HG03196 (cell line): ENCODE measurements at regions not wholly inside any gene's neighbourhood (a gene's known extent, or its start where the extent isn't known, plus 50 kb on each side); places are given as distances from the start of the nearest gene placed in this dataset.

Experiments used
- ATAC-seq: cut with Tn5 transposase; IDR thresholded peaks from one replicate; pipeline ENCODE4 v1.9.1; 2021; ENCODE audit not compliant: unreplicated experiment

DNA sequence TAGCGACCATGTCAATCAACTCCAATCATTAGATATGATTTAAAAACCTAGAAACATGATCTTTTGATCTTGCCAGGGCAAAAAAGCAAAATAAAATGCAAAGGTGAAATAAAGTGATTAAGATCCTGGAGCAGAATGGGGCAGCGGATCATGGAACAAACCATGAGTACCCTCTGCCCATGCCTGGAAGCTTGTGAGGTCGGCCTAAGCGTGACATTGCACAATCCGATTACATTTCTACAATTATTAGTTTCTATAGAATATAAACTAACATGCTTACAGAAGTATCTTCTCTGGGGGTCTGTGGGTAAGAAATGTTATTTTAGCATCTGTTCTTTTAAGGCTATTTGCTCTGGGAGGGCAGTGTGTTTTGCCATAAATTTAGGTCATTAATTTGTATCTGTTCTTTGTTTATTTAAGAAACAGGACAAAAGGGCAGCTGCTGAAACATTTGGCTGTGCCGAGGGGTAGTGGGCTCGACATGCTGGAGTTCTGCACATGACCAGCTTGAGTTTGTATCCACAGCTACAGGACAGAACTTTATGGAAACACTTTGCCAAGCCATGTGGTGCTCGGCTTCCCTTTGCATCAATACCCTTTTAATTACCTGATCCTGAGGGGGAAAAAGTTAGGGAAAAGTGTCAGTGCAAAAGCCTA lies 55.9 kb downstream of the ZBTB18 start:
- no peak for ATAC-seq

DNA sequence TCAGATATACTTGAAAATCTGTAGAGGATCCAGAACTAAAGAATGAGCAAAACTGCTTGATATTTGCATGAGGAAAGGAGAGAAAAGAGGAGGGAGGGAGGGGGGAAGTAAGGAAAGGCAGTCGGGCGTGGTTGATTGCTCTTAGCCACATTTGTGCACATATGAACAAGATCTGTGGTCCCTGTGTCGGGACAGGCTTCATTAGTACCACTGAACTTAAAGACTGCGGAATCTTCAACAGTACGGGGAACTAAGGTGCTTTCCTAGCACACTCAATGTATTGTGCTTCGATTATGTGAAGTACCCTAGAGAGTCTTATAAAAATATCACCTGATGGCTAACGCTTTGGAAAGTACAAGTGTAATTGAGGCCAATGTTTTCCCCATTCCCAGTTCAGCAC lies 59.9 kb downstream of the ZBTB18 start:
- ATAC-seq = no peak

DNA sequence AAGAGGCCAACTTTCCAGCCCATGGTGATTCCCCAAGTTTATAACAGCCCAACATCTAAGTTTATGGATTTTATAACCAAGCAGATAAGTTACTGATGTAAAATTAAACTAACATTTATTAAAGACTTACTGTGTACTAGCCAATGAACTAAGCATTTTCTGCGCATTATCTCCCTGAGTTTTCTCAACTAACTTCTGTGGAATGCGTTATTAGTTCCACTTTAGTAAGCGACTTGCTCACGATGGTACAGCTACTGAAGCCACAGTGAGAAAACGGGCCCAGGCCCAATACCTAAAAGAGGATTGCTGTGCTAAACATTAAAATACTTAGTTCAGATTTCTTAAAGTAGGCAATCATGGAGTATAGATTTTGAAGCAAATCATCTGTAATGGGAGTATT lies 61.0 kb downstream of the ZBTB18 start:
- no peak for ATAC-seq

DNA sequence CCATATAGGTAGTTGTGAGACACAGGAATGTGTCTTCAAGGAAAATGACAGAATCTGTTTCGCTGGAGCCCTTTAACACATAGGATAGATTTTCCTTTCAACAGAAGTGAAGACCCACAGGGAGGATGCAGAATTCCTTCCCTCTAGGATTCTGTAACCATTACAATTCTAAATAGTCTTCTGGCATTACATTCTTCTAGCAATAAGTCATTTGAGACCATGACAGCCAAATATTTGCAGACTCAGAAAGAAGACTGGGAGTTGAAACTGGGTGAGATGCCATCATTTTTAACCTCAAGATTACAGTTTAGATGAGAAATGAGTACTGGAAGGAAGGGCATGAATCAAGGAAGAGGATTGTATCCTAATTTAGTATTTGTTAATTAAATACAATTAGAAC lies 61.6 kb downstream of the ZBTB18 start:
- ATAC-seq = no peak

DNA sequence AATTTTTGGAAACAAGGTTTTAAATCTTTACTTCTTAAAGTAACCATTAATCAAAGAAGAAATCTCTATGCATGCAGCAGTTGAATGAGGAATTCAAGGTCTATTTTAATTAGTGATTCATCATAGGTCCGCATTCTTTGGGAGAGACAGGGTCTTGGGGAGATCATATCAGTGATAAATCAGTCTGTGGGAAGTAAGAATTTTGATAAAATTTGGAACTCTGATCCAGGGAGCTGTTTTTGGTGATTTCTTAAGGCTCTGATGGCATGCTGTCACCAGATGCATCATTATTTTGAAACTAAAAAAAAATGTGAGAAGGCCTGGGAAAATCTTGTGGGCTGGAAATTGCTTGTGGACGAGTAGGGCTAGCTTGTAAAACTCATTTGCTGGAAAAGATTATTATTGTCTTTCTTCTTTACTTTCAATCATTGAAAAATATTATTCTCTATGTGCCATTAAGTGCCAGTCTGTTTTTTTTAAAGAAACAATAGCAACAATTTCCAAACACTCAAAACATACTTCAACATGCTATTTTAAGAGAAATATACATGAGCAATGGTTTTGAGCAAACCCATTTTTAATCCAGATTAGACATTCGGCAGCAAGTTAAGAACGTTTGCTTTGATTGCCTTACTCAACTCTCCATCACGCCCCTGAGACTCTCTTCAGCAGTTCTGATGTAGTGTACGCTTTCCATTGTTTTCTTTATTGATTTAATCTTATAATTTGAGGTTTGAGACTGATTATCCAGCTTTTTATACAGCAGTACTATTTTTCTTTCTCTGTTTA lies 62.6 kb downstream of the ZBTB18 start:
- no peak for ATAC-seq

DNA sequence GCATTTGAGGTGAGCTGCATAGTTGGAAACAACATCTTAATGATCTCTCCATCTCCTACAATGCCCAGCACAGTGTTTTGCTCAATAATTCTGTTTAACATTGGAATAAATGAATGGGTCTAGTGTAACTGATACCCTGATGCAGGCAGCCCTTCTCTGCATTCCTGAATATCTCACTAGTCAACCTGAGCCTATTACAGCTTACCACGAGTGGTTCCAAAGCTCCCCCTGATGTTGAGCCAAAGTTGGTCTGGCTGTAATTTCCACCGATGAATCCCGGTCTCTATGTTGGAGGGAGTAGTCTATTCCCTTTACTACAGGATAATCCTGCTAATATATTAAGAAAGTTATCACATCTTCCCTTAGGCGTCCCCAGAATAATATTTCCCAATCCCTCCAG lies 63.8 kb downstream of the ZBTB18 start:
- no peak for ATAC-seq

DNA sequence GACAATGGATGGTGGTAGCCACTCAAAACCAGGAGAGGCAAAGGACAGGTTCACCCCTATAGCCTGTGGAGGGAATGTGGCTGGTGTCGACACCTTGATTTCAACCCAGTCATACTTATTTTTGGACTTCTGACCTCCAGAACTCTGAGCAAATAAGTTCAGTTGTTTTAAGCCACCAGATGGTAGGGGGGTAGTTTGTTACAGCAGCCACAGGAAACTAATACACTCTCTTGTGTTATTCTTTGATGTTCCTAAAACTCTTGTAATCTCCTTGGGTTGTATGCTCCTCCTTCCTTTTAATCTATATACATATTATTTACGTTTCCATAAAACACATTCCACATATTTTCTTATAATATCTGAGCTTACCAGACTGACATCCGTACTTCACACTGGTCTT lies 65.9 kb downstream of the ZBTB18 start:
- no peak for ATAC-seq

DNA sequence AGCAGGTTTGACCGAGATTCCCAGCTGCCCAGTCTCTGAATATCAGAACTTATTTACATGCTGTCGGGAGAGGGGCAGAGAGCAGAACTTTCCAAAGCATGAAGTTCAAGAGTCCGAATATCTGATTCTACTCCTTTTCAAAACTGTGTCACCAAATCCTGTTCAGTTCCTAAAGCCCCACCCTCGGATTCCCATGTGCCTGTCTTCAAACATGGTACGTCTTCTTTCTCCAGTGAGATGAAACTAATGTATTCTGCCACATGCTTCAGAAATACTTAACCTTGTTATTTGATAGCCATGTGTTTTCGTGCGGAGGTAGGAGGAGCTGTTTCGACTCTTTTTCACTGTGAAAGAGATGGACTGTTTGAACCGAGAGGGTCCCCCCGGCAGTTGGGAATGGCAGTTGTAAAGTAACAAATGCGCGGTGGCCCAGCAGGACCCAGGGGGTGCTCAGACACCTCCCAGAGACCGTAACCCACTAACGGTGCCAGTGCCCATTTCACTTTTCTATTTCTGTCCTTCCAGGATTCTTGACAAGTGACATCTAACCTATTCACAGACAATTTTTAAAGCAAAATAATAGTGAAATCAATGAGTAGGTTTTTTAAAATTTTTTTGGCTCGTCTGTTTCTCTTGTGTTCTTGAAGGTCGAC lies 67.2 kb downstream of the ZBTB18 start:
- ATAC-seq = no peak

DNA sequence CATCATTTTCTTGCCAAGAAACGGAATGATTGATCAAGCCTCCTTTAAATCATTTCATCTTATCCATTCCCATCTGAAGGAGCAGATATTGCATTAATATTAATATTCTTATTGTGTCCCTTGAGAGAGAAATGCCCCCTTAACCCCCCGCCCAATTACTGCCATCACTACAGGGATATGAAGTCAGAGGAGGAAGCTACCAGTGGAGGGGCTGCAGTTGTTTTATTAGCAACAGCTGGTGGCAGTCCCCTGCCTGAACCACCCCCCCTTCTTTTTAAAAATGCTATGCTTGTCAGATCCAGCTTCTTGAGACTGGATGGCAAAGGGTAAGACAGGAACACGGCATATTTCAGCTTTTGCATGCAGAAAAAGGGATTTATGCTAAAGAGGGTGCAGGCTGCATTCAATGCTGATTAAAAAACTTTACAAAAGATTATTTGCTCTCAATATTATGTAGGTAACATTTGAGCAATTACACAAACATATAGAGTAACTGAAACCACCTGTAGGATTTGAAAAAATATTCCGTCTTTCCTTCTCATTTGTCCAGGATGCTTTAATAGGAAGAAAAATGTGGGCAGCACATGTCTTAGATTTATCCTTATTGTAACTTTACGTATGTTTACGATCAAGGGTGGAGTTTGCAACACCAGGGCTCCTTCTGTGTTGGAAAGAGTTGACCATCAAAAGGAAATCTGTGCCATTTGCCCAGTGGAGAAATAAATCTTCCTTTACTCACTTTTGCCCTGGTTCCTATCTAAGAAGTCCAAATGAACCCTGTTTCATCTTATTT lies 77.7 kb downstream of the ZBTB18 start:
- no peak for ATAC-seq

DNA sequence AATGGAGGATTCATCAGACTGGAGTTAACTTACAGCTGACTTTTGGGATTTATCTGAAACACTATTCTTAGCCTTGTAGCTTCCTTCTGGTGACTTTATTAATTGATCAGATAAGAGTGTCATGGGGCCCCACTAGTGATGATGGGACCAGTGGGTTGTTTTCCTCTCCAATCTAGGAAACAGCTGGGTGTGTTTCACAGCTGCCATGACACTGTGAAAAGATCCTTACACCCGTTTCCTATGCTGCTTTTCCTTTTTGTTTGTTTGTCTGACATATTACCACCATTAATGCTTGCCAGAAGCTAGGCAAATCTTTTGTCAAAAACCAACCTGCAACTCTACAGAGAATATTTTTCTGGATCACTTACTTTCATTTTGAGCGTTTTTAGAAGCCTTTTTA lies 86.2 kb downstream of the ZBTB18 start:
- no peak for ATAC-seq

DNA sequence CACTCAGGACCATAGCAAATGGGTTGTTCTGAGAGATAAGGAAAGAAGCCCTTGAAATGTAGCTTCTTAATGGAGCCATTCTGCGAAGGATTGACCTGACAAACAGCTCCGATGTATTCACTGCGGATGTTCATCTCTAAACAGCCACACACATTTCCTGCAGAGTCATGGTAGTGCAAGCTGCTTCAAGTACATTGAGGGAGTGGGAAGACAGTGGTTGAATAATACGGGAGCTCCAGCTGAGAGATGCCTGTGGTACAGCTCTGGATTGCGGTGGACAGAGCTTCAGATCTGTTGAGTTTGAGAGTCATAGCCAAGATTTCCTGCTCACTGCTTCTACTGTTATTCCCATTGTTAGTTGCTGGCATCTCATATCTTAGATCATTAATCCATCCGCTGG lies 86.6 kb downstream of the ZBTB18 start:
- no peak for ATAC-seq

DNA sequence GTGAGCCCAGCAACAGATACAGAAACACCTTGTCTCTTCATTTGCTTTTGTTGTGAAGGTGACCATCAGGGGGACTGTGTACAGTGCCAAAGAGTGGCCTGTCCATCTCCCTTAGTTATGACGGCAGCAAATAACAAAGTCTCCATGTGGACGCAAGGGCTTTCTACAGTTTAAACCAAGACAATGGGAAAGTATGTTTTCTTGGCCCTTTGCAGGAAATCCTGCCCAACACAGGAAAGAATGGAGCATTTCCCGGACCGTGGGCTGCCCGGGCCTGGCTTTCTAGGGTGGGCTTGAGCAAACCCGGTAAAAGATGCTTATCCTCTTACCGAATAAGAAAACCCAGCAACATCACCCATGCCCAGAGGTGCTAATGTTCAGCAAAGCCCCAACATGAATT lies 87.3 kb downstream of the ZBTB18 start:
- ATAC-seq = no peak

DNA sequence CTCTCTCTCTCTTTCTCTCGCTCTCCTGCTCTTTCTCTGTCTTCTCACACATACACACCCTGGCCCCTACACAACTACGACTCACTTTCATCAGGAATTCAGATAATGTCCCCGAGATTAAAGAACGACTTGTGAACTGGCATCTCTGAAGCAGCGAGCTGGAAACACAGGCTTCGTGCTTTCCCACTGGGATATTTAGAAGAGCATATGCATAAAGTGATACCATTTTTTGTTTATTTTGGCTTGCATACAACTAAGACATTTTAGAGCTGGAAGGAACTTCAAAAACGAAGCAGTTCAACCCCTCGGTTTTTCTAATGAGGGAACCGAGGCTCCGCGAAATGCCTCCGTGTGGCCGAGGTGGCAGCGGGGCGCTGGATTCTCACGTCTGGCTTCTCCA lies 88.6 kb downstream of the ZBTB18 start:
- ATAC-seq = no peak

DNA sequence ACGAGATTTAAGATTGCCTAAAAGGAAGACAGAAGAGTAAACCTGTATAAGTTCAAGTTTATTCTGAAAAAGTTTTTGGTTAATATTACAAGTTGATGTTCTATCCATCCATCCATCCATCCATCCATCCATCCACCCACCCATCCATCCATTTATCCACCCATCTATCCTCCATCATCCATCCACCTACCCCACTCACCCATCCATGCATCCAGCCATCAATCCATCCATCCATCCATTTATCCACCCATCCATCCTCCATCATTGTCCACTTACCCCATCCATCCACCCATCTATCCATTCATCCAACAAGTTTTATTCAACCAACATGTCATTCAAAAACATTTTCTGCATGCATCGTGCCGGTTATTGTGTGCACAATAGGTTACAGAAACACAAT lies 89.3 kb downstream of the ZBTB18 start:
- ATAC-seq = no peak

DNA sequence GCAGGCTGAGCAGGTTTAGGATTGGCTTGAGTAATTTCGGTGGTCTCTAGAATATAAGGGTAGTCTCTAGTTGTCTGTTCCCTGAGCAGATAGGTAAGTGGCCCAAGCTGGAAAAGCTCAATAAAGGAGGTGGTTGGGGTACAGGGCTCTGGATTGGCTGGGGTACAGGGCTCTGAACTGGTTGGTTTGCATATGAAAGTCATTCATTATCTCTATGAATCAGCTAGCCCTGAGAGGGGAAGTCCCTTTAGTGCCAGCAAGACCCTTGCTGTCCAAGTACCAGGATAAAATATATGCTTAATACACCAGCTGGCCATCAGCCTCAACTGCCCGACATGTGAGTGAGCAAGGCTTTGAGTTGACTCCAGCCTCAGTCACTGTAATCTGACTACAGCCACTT lies 93.0 kb downstream of the ZBTB18 start:
- ATAC-seq = no peak

DNA sequence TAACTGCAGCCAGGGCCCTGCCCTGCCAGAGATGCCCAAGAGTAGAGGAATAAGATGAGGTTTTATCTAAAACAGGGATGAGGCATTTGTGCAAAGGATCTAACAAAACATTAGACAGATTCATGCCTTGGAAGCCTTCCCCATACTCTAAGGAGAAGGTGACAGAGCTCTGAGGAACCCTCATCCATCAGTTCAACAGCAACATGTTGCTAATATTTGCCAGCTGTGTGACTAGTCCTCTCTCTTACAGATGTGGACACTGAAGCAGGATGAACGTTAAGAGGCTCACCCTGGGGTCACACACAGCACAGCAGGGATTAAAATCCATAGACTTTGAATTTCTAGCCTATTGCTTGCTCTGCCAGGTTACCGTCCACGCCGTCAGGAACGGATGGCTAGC lies 99.0 kb downstream of the ZBTB18 start:
- no peak for ATAC-seq

DNA sequence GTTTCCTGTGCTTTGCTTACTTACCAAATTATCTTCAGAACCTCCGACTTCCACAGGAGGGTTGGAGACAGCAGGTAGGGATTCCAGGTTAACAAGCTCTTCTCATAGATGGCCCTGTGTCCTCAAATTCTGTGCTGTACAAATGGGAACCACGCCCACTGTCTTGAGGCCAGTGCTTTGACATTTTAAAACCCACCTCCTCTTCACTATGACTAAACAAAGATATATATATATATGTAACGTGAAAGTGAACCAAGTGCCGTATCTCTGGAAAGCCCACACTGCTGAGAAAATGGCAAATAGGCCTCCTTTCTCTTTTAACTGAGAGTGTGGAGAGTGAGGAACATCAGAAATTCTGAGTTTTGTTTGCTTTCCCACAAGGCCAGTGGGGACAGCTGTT lies 99.6 kb downstream of the ZBTB18 start:
- no peak for ATAC-seq

DNA sequence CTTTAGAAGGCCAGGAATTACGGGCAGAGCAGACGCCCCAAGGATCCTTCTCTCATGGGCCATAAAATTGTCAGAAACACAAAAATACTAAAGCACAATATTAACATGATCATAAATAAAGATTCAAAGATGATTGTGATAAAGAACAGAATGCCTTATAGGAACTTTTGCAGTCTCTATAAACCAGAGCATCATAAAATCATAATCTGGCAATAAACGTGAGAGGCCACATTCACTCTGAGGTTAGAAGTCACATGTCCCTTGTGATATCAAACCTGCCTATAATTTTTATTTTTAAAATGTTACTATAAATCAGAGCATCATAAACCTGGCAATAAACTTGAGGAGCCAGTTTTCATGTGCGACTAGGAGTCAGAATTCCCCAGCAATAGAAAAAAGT lies 100.5 kb downstream of the ZBTB18 start:
- no peak for ATAC-seq

DNA sequence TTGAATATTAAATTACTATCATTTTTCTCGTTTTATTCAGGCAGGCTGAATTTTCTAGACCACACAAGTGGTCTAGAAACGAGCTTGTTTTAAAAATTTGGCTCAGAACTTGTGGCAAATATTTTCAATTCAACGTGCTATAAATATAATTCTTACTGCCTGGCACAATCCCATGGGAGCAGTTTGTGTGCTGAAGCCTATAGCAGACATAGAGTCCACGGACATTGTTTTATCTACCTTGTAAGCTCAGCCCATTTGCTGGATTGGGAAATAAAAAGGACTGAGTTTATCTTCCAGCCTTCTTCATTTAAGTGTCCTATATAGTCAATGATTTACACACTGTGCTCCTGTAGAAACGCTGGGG lies 103.4 kb downstream of the ZBTB18 start:
- no peak for ATAC-seq

DNA sequence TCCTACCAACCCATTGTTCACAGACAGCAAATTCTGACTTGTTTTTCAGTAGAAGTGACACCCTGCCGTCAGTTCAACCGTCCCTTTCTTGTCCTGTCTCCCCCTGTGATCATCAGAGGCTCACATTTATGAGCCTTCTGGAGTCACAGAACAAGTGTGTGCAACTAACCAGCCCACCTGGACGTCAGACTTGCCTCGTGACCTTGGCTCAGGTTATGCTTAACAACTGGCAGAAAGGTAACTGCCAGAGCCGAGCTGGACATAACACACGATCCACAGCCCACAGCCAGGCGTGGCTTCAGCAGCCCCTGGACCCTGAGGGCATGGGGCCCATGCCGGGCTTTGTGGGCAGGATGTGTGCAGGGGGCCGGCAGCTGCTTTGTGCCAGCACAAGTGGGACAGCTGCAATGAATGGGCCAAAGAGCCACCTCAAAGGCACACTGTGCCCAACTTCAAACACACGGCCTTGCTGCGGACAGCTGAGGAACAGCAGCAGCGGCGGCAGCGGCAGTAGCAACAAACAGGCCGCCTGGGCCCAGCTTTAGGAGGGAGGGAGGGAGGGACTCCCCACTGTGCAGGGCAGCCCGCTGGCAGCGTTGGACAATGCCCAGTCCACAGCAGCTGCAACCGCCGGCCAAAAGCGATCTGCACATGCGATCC lies 103.9 kb downstream of the ZBTB18 start:
- no peak for ATAC-seq

DNA sequence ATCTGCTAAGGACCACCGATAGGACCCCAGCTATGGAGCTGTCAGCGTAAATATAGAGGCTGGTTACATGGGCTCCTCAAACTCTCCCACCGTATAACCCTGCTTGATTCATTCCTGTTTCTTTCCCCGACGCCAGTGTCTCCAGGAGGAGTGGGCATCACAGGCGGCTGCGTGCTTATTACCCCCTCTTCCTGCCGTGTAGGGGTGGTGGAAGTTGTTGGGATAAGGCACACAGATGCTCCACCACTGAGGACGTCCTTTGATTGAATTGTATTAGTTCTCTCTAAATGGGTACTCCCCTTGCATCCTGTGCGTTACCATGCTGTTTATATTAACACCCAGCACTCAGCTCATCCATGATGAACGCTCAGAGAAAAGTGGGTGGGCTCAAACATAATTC lies 104.6 kb downstream of the ZBTB18 start:
- ATAC-seq = no peak
